HG02870 (cell line): ENCODE measurements at regions not wholly inside any gene's neighbourhood (a gene's known extent, or its start where the extent isn't known, plus 50 kb on each side); places are given as distances from the start of the nearest gene placed in this dataset.
"Not testable (repeated sequence)": the region's sequence is repeated elsewhere in the genome, so short reads cannot be mapped to it uniquely, and the experiment has no call there.

Experiments used
- ATAC-seq: cut with Tn5 transposase; IDR thresholded peaks from one replicate; pipeline ENCODE4 v1.9.1; 2021; ENCODE audit warnings: mild to moderate bottlenecking, moderate library complexity; ENCODE audit not compliant: unreplicated experiment

DNA sequence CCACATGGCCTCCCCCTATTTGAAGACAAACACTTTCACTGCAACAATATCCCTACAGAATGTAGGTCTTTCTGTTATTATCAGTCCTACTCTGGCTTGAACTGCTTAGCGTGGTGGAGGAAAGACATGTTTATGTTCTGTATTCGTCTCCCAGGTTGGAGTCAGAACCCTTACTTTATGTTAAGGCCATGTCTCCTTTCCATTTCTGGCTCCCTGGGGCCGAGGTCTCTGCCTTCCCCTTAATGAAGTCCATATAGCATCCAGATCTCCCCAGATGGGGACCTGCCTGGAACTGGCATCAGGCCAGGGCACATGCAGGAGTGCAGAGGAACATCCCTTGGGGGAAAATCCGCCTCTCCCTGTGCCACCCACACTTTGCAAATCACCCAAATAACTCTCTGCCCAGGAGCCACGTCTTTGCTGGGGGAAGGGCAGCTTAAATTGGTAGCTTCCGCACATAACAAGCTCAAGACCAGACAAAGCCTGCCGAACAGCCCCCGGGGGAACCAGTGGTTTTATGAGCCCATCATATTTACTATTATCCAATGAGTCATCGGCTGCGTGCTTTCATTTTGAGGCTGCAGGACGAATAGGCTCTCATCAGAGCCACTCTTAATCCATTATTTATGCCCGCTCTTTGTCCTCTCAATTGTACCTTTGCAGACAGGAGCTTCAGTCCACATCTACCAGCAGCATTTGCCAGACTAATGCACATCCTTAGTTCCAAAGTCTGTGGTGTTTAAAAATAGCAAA, 237.0 kb downstream of the UACA start:
- ATAC-seq, result no peak

DNA sequence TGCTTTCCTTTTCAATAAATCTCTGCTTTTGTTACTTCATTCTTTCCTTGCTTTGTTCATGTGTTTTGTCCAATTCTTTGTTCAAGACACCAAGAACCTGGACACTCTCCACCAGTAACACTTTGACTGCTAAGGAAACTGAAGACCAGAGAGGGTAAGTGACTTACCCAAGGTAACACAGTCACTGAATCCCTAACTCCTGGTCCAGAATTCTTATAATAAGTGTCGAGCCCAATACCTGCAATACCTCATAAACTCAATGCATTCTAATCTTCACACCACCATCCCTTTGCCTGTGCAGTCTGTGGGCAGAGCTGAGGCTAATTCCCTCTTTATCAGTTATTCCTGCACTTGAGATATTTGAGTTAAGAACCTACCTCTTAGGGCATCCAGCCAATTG, 237.8 kb downstream of the UACA start:
- no peak for ATAC-seq

DNA sequence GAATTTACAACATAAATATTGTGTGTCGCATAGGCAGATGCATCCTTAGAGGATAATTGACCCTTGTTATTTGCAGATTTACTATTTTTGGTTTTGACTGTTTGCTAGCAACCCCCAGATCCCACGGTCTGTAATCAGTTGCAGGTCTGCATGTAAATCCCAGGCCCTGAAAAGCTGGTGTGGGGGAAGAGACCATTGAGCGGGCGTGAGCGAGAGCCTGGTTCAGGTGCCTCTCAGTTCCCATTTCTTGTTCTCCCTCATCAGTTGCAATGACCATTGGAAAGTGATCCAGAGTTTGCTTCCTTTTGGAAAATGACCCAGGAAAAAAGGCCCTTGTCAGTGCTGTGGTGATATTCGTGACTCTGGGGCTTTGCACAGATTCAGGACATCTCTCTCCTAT, 238.9 kb downstream of the UACA start:
- ATAC-seq, result no peak

DNA sequence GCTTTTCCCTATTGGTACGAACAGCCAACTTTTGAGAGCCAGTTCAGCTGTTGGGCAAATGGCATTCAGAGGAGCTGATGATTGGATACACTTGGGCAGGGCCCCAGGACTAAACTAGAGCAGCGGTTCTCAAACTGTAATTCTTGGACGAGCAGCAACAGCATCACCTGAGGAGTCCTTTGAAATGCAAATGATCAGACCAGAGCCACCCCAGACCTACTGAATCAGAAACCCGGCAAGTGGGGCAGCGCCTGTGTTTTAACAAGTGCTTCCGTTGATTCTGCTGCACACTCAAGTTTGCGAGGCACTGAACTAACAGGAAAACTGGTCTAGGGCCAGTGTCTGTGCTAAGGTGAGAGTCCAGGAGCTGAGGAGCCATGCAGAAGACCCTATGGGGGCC, 239.7 kb downstream of the UACA start:
- ATAC-seq, result no peak

DNA sequence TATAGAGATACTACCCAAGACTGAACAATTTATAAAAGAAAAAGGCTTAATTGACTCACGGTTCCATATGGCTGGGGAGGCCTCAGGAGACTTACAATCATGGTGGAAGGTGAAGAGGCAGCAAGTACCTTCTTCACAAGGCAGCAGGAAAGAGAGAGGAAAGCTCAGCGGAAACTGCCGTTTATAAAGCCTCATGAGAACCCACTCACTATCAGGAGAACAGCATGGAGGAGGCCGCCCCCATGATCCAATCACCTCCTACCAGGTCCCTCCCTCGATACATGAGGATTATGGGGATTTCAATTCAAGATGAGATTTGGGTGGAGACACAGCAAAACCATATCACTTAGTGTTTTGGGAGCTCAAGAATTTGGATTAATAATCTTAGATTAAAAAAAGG, 240.2 kb downstream of the UACA start:
- no peak for ATAC-seq

DNA sequence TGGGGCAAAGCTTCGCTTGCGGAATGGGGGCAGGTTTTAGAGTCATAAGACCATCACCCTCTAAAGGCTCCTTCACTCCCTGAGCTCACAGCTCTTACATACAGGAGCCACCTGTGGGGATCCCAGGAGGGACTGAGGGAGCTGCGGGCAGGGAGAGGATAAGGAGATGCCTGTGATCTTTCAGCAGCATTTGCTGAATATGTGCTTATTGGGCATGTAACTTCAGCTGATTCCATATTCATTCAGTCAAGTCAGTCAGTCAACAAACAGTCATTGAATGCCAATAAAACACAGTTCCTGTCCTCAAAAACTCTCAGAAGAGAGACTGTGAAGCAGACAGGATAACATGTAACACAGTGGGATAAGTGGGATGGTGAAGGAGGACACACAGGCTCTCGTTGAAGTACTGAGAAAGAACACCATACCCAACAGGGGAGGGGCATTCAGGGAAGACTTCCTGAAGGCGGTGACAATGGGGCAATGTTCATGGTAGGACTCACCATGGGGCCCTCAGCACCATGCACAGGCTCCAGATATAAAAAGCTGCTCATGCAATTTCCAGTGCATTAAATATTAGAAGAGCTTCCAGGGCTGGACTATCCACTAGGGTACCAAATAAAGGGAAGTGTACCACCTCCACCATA, 240.9 kb downstream of the UACA start:
- ATAC-seq, result no peak

DNA sequence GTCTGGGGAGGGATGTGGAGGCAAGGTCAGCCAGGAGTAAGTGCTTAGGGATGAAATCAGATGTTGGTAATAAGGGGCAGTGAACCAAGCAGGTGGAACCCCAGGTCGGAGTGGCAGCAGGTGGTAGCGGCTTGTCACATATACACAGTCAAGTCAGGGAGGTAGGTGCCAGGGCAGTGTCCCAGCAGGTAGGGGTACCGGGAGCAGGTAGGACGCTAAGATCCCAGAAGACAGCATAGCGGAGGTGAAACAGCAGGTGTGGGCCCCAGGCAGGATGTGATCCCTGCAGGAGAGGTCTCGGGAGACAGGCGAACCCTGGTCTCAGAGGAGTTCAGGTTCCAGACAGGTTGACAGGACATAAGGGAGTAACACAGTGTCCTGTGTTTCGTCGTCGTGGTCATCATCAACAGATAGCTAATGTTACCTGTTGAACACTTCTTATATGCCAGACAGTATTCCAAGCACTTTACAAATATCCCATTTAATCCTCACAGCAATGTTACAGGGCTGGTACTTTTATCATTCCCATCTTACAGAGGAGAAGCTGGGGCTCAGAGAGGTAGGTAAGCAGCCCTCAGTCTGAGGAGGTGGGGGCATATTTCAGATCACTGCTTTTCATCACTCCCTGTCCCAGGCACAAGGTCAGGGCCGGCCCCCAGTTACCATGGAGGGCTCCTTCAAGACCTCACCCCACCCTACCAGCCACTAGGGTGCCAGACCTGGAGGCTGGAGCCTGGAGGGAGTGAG, 241.6 kb downstream of the UACA start:
- no peak for ATAC-seq

DNA sequence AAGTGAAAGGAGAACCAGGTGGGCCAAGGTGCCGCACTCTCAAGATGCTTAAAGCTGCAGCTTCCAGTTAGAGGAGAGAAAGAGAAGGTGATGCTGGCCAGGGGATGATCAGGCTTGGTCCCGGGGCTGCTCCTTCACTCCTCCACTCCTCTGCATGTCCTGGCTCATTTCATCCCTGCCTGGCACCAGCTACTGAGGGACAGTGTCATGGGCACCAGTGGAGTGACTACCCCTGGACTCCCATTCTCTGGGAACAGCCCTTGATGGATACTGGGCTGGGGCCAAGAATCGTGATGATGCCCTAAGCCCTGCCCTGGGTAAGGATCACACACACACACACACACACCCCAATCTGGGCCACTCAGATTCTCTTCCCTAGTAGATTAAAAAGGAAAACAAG, 243.7 kb downstream of the UACA start:
- no peak for ATAC-seq

DNA sequence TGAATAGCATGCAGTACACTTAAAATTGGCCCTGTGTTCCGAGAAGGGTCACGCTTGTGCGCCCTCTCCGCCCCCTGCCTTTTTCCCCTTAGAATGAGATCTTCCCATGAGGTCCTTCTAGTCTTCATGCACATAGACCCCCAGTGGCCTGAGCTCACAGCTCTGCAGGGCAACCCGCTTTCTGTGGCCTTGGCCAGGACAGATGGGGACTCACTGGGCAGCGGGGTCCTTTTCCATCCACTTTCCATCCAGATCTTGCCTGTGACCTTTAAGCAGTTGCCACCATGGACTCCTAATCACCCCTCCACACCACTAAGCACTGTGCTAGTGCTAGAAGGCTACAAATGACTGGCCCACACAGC, 244.4 kb downstream of the UACA start:
- no peak for ATAC-seq

DNA sequence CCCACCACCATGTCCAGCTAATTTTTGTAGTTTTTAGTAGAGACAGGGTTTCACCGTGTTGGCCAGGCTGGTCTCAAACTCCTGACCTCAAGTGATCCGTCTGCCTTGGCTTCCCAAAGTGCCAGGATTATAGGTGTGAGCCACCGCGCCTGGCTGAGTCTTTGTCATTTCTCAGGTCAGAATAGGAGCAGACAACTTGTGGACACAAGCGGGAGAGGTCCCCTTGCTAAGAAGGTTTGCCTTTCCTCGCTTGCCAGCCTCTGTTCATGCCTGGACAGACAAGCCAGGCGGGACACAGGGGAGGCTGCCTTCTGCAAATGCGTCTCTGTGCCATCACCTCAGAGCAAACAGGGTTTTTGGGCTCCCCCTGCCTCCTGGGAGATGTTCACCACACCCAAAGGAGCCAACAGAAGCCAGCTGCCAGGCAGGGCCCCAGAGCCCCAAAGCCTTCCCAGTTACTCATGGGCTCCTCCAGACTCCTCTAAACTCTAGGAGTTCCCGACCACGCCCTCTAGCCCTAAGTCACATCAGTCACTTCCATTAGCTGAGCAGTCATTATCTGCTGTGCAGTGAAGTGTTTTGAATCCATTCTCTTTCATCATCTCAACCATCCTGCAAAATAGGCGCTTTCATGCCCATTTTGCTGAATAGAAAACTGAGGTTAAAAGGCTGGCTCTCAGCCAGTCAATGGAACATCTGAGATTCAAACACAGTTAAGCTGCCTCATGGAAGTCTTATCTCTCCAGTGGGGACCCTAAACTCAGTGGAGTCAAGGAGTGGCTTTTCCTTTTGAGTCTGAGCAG, 245.0 kb downstream of the UACA start:
- ATAC-seq, result no peak

DNA sequence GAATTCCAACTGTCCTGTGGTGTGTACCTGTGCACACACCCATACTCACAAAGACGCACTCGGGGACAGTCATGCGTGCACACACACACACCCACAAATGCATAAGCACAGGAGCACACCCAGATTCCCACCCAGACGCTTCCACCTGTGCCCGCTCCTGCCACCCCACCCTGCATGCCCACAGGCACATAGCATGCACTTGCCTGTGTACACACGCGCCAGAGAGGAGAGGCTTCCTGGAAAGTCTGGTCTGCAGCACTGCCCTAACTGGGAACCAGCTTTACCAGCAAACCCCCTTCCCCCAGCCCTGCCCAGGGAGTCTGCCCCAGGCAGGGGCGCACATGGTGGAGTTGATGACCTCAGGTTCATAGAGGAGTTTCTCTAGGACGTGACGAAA, 246.2 kb downstream of the UACA start:
- no peak for ATAC-seq

DNA sequence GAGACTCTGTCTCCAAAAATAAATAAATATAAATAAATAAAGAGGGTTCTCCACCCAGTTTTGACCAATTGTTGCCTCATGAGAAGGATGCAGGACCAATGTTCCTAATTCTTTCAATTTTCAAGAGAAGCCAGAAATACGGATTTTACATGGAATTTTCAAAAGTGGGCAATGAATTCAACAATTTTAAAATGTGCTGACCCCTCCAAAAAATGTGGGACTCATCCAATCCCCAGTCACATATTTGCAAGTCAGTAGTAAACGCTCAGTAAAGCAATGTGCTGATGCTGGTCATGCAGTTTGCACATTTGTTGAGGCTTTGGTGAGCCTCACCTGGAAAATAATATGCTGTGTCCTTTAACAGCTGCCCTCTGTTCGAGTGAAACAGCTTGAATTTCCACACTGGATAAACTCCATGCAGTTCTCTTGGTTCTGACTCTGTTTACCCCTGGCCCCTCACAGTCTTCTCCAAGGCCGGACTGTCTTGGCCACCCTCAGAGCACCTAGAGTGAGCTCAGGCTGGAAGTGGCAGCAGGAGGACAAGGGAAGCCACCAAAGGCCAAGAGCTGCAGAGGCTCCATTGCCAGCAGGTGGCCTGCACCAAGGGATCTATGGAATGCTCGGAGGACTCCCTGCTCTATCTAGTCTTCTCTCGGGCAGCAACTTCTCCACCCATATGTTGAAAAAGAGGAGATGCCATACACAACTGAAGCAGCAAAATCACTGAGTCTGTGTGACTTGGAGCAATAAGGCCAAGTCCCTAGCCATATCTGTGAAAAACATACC, 246.8 kb downstream of the UACA start:
- ATAC-seq, result no peak

DNA sequence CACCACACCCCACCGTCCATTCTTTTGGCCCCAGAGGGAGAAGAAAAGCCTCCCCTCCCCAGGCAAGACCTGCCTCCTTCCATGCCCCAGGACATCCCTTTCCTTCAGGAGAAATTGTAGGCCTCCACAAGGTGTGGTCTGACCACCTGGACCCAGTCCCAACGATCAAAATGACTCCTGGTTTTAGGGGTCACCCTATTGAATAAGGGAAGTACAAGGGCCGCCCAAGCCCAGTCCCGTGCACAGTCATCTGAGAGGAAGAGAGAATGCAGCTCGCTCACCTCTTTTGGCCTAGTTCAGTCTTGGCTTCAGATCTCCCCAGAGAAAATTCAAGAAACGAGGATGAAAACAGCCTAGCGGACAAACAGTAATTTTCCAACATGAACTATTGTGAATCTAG, 249.1 kb downstream of the UACA start:
- no peak for ATAC-seq

DNA sequence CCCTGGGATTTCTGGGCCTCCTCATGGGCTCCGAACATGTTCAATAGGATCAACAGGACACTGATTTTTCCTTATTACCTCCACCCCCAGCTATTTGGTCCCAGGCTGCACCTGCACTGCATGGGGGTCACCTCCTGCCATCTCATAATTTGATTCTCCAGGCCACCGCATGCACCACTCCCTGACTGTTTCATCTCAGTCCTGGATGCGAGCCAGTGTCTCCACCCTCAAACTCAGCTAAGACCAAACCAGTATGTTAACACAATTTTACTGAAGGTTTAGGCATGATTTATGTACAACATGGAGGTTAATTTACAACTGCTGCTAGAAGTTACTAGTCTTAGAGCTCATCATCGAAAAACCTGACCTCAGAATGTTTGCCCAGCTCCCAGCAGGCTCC, 249.5 kb downstream of the UACA start:
- ATAC-seq, result no peak

DNA sequence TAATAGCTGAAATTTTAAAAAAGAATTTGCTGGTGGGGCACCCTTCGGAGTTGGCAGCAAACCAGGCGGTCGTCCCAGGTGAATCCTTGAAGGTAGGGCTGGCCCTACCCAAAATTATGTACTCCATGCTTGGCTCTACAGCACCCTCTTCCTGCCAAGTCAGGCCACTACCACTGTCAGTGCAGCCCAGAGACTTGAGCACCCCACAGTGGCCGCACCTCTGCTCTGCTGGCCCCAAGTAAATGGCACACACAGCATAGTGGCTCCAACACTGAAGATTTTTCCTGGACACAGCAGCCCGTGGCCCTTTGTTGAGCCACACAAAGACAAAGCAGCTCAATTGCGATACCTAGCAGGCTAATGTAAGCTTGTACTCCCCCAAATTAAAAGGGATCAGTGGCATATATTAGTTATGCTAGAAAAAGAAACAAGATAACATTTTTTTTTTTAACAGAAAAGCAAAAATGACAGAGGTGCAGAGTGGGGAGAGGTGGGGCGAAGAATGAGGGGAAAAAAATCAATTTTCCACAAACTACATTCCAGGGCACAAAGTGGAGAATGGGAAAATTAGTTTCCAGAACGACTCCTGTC, 250.5 kb downstream of the UACA start:
- ATAC-seq, result peak; percentile 77

DNA sequence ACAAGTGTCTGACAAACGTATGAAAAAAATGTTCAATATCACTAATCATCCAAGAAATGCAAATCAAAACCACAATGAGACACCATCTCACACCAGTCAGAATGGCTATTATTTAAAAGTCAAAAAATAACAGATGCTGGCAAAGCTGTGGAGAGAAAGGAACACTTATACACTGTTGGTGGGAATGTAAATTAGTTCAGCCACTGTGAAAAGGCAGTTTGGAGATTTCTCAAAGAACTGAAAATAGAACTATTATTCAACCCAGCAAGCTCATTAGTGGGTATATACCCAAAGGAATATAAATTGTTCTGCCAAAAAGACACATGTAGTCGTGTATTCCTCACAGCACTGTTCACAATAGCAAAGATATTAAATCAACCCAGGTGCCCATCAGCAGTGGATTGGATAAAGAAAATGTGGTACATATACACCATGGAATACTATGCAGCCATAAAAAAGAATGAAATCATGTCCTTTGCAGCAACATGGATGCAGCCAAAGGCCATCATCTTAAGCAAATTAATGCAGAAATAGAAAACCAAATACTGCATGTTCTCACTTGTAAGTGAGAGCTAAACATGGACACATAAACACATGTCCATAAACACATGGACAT, 251.3 kb downstream of the UACA start:
- not testable (repeated sequence) for ATAC-seq

DNA sequence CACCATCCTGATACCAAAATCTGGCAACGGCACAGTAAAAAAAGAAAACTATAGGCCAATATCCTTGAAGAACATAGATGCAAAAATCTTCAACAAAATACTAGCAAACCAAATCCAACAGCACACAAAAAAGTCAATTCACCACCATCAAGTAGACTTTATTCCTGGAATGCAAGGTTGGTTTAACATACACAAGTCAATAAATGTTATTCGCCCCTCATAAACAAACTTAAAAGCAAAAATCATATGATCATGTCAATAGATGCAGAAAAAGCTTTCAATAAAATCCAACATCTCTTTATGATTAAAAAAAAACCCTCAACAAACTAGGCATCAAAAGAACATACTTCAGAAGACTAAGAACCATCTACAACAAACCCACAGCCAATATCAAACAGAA, 252.9 kb downstream of the UACA start:
- no peak for ATAC-seq

DNA sequence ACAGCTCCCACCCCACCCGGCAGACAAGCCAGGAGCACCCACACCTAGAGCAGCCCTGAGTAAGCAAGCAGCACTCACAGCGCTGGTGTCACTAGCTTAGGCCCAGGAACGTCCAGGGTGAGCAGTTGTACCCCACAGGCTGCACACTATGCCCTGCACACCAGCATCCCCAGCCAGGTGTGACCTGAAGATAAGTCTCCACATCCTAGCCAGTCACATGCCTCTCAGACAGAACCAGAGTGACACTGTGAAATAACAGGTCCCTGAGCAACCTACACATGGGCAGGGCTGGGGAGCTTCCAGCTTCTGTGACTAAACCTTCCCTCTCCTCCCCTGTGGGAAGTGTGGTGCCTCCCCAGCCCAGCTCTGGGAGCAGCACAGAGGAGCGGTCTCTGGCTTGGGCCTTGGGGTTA, 253.6 kb downstream of the UACA start:
- no peak for ATAC-seq

DNA sequence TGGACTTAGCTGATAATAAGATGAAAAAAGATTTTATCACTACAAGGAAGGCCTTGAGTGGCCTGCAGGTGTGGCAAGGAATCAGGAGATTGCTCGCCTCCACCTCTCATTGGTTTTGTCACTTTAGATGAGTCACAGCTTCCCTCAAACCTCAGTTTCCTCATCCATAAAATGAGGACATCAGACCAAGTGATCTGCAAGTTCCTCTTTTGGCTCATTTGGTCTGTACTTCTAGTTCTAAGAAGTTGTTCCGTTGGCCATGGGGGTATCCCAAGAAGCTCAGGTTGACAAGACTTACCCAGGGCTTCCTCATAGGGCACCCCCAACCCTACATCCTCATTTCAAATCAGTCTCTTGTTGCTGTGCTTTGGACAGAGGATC, 254.1 kb downstream of the UACA start:
- no peak for ATAC-seq
